ENCODE measurements at regions not wholly inside any gene's neighbourhood (a gene's known extent, or its start where the extent isn't known, plus 50 kb on each side); places are given as distances from the start of the nearest gene placed in this dataset.

- ATAC-seq (ENCODE audit: low read depth in 2 of 2) (no peak), DNase-seq (no peak)
- H3K9me3 Mint-ChIP-seq: peaks cover 0 to 4% (median 0%) of the 10 kb centered on the region in 7 donors
- no peak overlapping the region for H3K27ac Mint-ChIP-seq
- H3K4me3 Mint-ChIP-seq: no peak overlapping the region
- no peaks in the 10 kb centered on the region for H3K27me3 Mint-ChIP-seq
- H3K36me3 Mint-ChIP-seq: no peaks in the 10 kb centered on the region
- no peaks in the 10 kb centered on the region for H3K4me1 Mint-ChIP-seq
Observed at GRCh38 chr9:81371824-81372223, 317.5 kb downstream of the TLE1 start.

GRCh38 chr9:81370650-81371049 is 318.7 kb downstream of the TLE1 start:
- H3K36me3 Mint-ChIP-seq: no peaks in the 10 kb centered on the region
- no peak overlapping the region for H3K27ac Mint-ChIP-seq
- peaks cover 0 to 8% (median 4%) of the 10 kb centered on the region in 7 donors for H3K9me3 Mint-ChIP-seq
- no peak overlapping the region for H3K4me3 Mint-ChIP-seq
- no peaks in the 10 kb centered on the region for H3K27me3 Mint-ChIP-seq
- ATAC-seq (ENCODE audit: low read depth in 2 of 2): no peak
- no peak for DNase-seq
- no peaks in the 10 kb centered on the region for H3K4me1 Mint-ChIP-seq

GRCh38 chr9:81370096-81370495 is 319.3 kb downstream of the TLE1 start:
- DNase-seq: no peak
- H3K9me3 Mint-ChIP-seq: peaks cover 0 to 10% (median 7%) of the 10 kb centered on the region in 7 donors
- H3K36me3 Mint-ChIP-seq: no peaks in the 10 kb centered on the region
- ATAC-seq (ENCODE audit: low read depth in 2 of 2): no peak
- H3K4me1 Mint-ChIP-seq: no peaks in the 10 kb centered on the region
- no peak overlapping the region for H3K4me3 Mint-ChIP-seq
- H3K27me3 Mint-ChIP-seq: no peaks in the 10 kb centered on the region
- no peak overlapping the region for H3K27ac Mint-ChIP-seq

- Mint-ChIP-seq H3K4me3 (no peak overlapping the region), H3K9me3 (peaks cover 0 to 19% (median 13%) of the 10 kb centered on the region in 7 donors)
- ATAC-seq (ENCODE audit: low read depth in 2 of 2): no peak
Observed at GRCh38 chr9:81369121-81369520, 320.2 kb downstream of the TLE1 start.

GRCh38 chr9:81363916-81364480 is 325.3 kb downstream of the TLE1 start:
- H3K4me1 Mint-ChIP-seq: no peaks in the 10 kb centered on the region
- peaks cover 0 to 9% of the 10 kb centered on the region in 2 donors for H3K36me3 Mint-ChIP-seq
- no peaks in the 10 kb centered on the region for H3K27me3 Mint-ChIP-seq
- peaks cover 7 to 22% (median 16%) of the 10 kb centered on the region in 7 donors for H3K9me3 Mint-ChIP-seq
- ATAC-seq (ENCODE audit: low read depth in 2 of 2) (no peak), DNase-seq (no peak)
- no peak overlapping the region for H3K27ac Mint-ChIP-seq
- H3K4me3 Mint-ChIP-seq: no peak overlapping the region

More at GRCh38 chr9:81369121-81369520, 320.2 kb downstream of the TLE1 start:
- no peaks in the 10 kb centered on the region for H3K4me1 Mint-ChIP-seq
- no peaks in the 10 kb centered on the region for H3K36me3 Mint-ChIP-seq
- DNase-seq: no peak
- no peaks in the 10 kb centered on the region for H3K27me3 Mint-ChIP-seq
- H3K27ac Mint-ChIP-seq: no peak overlapping the region

- H3K27ac Mint-ChIP-seq: no peak overlapping the region
- H3K27me3 Mint-ChIP-seq: no peaks in the 10 kb centered on the region
Observed at GRCh38 chr9:81361296-81361695, 328.1 kb downstream of the TLE1 start.

GRCh38 chr9:81351166-81351565 is 338.2 kb downstream of the TLE1 start:
- ATAC-seq (ENCODE audit: low read depth in 2 of 2): no peak
- no peak overlapping the region for H3K4me3 Mint-ChIP-seq
- no peak for DNase-seq
- peaks cover 0 to 9% (median 3%) of the 10 kb centered on the region in 3 donors for H3K27me3 Mint-ChIP-seq
- H3K27ac Mint-ChIP-seq: no peak overlapping the region
- no peaks in the 10 kb centered on the region for H3K4me1 Mint-ChIP-seq
- H3K36me3 Mint-ChIP-seq: no peaks in the 10 kb centered on the region
- no peaks in the 10 kb centered on the region for H3K9me3 Mint-ChIP-seq

More at GRCh38 chr9:81361296-81361695, 328.1 kb downstream of the TLE1 start:
- no peak overlapping the region for H3K4me3 Mint-ChIP-seq
- DNase-seq (no peak), ATAC-seq (ENCODE audit: low read depth in 2 of 2) (no peak)
- H3K9me3 Mint-ChIP-seq: peaks cover 7 to 22% (median 15%) of the 10 kb centered on the region in 7 donors
- no peaks in the 10 kb centered on the region for H3K4me1 Mint-ChIP-seq
- peaks cover 0 to 9% of the 10 kb centered on the region in 2 donors for H3K36me3 Mint-ChIP-seq

- no peak for ATAC-seq (ENCODE audit: low read depth in 2 of 2)
- no peaks in the 10 kb centered on the region for H3K27me3 Mint-ChIP-seq
Observed at GRCh38 chr9:81344366-81344765, 345.0 kb downstream of the TLE1 start.

GRCh38 chr9:81335879-81336421 is 353.4 kb downstream of the TLE1 start:
- H3K9me3 Mint-ChIP-seq: peaks cover 11 to 55% (median 22%) of the 10 kb centered on the region in 7 donors
- ATAC-seq (ENCODE audit: low read depth in 2 of 2): no peak
- peaks cover 7 to 12% of the 10 kb centered on the region in 2 donors for H3K36me3 Mint-ChIP-seq
- DNase-seq: no peak
- H3K4me3 Mint-ChIP-seq: no peak overlapping the region
- no peaks in the 10 kb centered on the region for H3K4me1 Mint-ChIP-seq
- H3K27me3 Mint-ChIP-seq: peaks cover 0 to 3% (median 0%) of the 10 kb centered on the region in 3 donors
- H3K27ac Mint-ChIP-seq: no peak overlapping the region

More at GRCh38 chr9:81344366-81344765, 345.0 kb downstream of the TLE1 start:
- no peak for DNase-seq
- Mint-ChIP-seq H3K27ac (no peak overlapping the region), H3K4me3 (no peak overlapping the region), H3K4me1 (no peaks in the 10 kb centered on the region), H3K36me3 (no peaks in the 10 kb centered on the region), H3K9me3 (peaks cover 0 to 7% (median 1%) of the 10 kb centered on the region in 7 donors)

- H3K9me3 Mint-ChIP-seq: peaks cover 5 to 20% (median 16%) of the 10 kb centered on the region in 7 donors
- no peaks in the 10 kb centered on the region for H3K4me1 Mint-ChIP-seq
- no peak overlapping the region for H3K4me3 Mint-ChIP-seq
- no peaks in the 10 kb centered on the region for H3K27me3 Mint-ChIP-seq
- DNase-seq: no peak
- H3K27ac Mint-ChIP-seq: no peak overlapping the region
- ATAC-seq (ENCODE audit: low read depth in 2 of 2): no peak
- H3K36me3 Mint-ChIP-seq: peaks cover 0 to 5% of the 10 kb centered on the region in 2 donors
Observed at GRCh38 chr9:81321551-81321950, 367.8 kb downstream of the TLE1 start.

- DNase-seq (no peak), ATAC-seq (ENCODE audit: low read depth in 2 of 2) (no peak)
- no peaks in the 10 kb centered on the region for H3K27me3 Mint-ChIP-seq
- no peak overlapping the region for H3K27ac Mint-ChIP-seq
- no peaks in the 10 kb centered on the region for H3K4me1 Mint-ChIP-seq
- H3K36me3 Mint-ChIP-seq: peaks cover 0 to 3% of the 10 kb centered on the region in 2 donors
- H3K4me3 Mint-ChIP-seq: no peak overlapping the region
- peaks cover 5 to 20% (median 16%) of the 10 kb centered on the region in 7 donors for H3K9me3 Mint-ChIP-seq
Observed at GRCh38 chr9:81320909-81321482, 368.4 kb downstream of the TLE1 start.

GRCh38 chr9:81318571-81318970 is 370.8 kb downstream of the TLE1 start:
- Mint-ChIP-seq H3K27ac (no peak overlapping the region), H3K4me3 (no peak overlapping the region), H3K27me3 (no peaks in the 10 kb centered on the region), H3K9me3 (peaks cover 4 to 12% (median 7%) of the 10 kb centered on the region in 7 donors), H3K36me3 (no peaks in the 10 kb centered on the region), H3K4me1 (no peaks in the 10 kb centered on the region)
- ATAC-seq (ENCODE audit: low read depth in 2 of 2) (no peak), DNase-seq (no peak)

GRCh38 chr9:81317939-81318338 is 371.4 kb downstream of the TLE1 start:
- H3K9me3 Mint-ChIP-seq: peaks cover 2 to 12% (median 5%) of the 10 kb centered on the region in 7 donors
- no peak overlapping the region for H3K27ac Mint-ChIP-seq
- ATAC-seq (ENCODE audit: low read depth in 2 of 2) (no peak), DNase-seq (no peak)
- no peaks in the 10 kb centered on the region for H3K27me3 Mint-ChIP-seq
- H3K36me3 Mint-ChIP-seq: no peaks in the 10 kb centered on the region
- no peaks in the 10 kb centered on the region for H3K4me1 Mint-ChIP-seq
- no peak overlapping the region for H3K4me3 Mint-ChIP-seq

- ATAC-seq (ENCODE audit: low read depth in 2 of 2) (no peak), DNase-seq (no peak)
- H3K4me1 Mint-ChIP-seq: no peaks in the 10 kb centered on the region
- H3K9me3 Mint-ChIP-seq: peaks cover 2 to 12% (median 5%) of the 10 kb centered on the region in 7 donors
- no peak overlapping the region for H3K27ac Mint-ChIP-seq
- no peak overlapping the region for H3K4me3 Mint-ChIP-seq
- H3K36me3 Mint-ChIP-seq: no peaks in the 10 kb centered on the region
- no peaks in the 10 kb centered on the region for H3K27me3 Mint-ChIP-seq
Observed at GRCh38 chr9:81317223-81317622, 372.1 kb downstream of the TLE1 start.

Data from naive B cell (primary cell).